Naive thymus-derived CD4-positive, alpha-beta T cell (primary cell): ENCODE measurements at regions not wholly inside any gene's neighbourhood (a gene's known extent, or its start where the extent isn't known, plus 50 kb on each side); places are given as distances from the start of the nearest gene placed in this dataset.

Experiments
- ATAC-seq: fragments of 150-1000 bp; cut with Tn5 transposase; 2 replicates; pipeline ENCODE4 v1.10.0; 2021; ENCODE audit warnings: mild to moderate bottlenecking, moderate library complexity
- CTCF ChIA-PET: fragments of 350-600 bp; sonication (Branson Sonifier 250); formaldehyde crosslinking; loops from one replicate; lab custom pipeline; 2021; ENCODE audit warnings: antibody characterized with exemption; lab: Charles Lee
- POLR2A ChIA-PET: fragments of 350-600 bp; sonication (Branson Sonifier 250); formaldehyde crosslinking; loops from one replicate; lab custom pipeline; 2021; ENCODE audit warnings: antibody characterized with exemption, inconsistent platforms; lab: Charles Lee
- DNase-seq, 9 donors: peaks; one replicate each; pipeline versions ENCODE4 v3.0.0 to v3.0.0-alpha.2; 2020 to 2022; ENCODE audit warnings: mixed read lengths in 1 of 9
- H3K27ac ChIP-seq: one replicate; pipeline ENCODE4 v1.7.0; 2013; ENCODE audit warnings: mild to moderate bottlenecking, low read depth, low read length, moderate library complexity
- H3K27me3 ChIP-seq, 2 donors: one replicate each; pipeline ENCODE4 v1.7.0; 2013; ENCODE audit warnings: low read length in 2 of 2, mild to moderate bottlenecking in 2 of 2, moderate library complexity in 2 of 2; ENCODE audit not compliant: control insufficient read depth in 2 of 2, insufficient read depth in 2 of 2
- H3K36me3 ChIP-seq, 3 experiments: 1 replicate in 2 of 3; 2 replicates in 1 of 3; pipeline ENCODE4 v1.7.0; 2013; ENCODE audit warnings: low read length in 3 of 3, mild to moderate bottlenecking in 3 of 3, moderate library complexity in 1 of 3; ENCODE audit not compliant: insufficient read depth in 3 of 3, control insufficient read depth in 2 of 3
- H3K4me1 ChIP-seq, 2 donors: one replicate each; pipeline ENCODE4 v1.7.0; 2013; ENCODE audit warnings: low read length in 2 of 2, mild to moderate bottlenecking in 2 of 2, moderate library complexity in 1 of 2; ENCODE audit not compliant: control insufficient read depth in 2 of 2, insufficient read depth in 2 of 2
- H3K4me3 ChIP-seq: 2 replicates; pipeline ENCODE4 v1.7.0; 2013; ENCODE audit warnings: mild to moderate bottlenecking, low read length
- H3K9me3 ChIP-seq, 3 experiments: 1 replicate in 2 of 3; 2 replicates in 1 of 3; pipeline ENCODE4 v1.7.0; 2013; ENCODE audit warnings: low read length in 3 of 3; ENCODE audit not compliant: control insufficient read depth in 2 of 3
- H3K27ac Mint-ChIP-seq, 9 donors: one replicate each; pipeline ENCODE4 v1.8.0; 2020 to 2022; ENCODE audit warnings: mixed read lengths in 9 of 9, mild to moderate bottlenecking in 8 of 9, moderate library complexity in 5 of 9, inconsistent platforms in 2 of 9
- H3K27me3 Mint-ChIP-seq, 5 donors: one replicate each; pipeline ENCODE4 v1.8.0; 2021 to 2022; ENCODE audit warnings: mixed read lengths in 5 of 5, mild to moderate bottlenecking in 1 of 5
- H3K36me3 Mint-ChIP-seq, 5 donors: one replicate each; pipeline ENCODE4 v1.8.0; 2020 to 2022; ENCODE audit warnings: mixed read lengths in 5 of 5, mild to moderate bottlenecking in 3 of 5, inconsistent platforms in 1 of 5
- H3K4me1 Mint-ChIP-seq, 7 donors: one replicate each; pipeline ENCODE4 v1.8.0; 2020 to 2022; ENCODE audit warnings: mixed read lengths in 7 of 7, mild to moderate bottlenecking in 3 of 7, inconsistent platforms in 1 of 7
- H3K4me3 Mint-ChIP-seq, 10 donors: one replicate each; pipeline ENCODE4 v1.8.0; 2020 to 2022; ENCODE audit warnings: mild to moderate bottlenecking in 10 of 10, mixed read lengths in 10 of 10, moderate library complexity in 6 of 10, inconsistent platforms in 2 of 10
- H3K9me3 Mint-ChIP-seq, 11 donors: one replicate each; pipeline ENCODE4 v1.8.0; 2020 to 2022; ENCODE audit warnings: mixed read lengths in 11 of 11, mild to moderate bottlenecking in 4 of 11, inconsistent platforms in 1 of 11, moderate library complexity in 1 of 11
- intact Hi-C, 2 donors: fragments of 100-400 bp; cut with micrococcal nuclease; formaldehyde crosslinking; loops; one replicate each; pipeline ENCODE4 v1.15.1; 2023

DNA sequence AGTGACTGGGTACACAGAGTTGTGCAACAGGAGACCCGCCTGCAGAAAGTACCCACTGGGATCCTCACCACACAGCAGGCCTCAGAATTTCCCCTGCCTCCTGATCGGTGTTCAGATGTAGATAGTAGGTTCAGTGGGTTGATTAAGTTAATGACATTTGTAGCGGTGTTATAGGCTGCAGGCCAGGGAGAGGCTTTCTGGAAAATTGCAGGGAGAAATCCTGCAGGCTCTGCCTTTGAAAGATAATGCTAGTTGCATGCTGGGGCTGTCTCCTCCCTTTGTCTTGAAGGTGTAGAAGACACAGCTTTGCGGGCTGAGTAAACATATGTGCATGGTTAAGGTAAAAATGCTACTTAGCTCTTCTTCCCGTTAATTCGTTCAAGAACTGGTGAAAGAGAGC lies 406.3 kb upstream of the RBFOX1 start:
- peaks cover 1 to 31% (median 9%) of the 10 kb centered on the region in 11 donors for H3K9me3 Mint-ChIP-seq
- Histone ChIP-seq H3K27ac (no peak overlapping the region), H3K36me3 (no peaks in the 10 kb centered on the region), H3K27me3 (no peaks in the 10 kb centered on the region), H3K4me1 (no peaks in the 10 kb centered on the region), H3K4me3 (no peak overlapping the region), H3K9me3 (no peaks in the 10 kb centered on the region)
- H3K27ac Mint-ChIP-seq: no peak overlapping the region
- no peak for ATAC-seq
- DNase-seq: no peak
- no peaks in the 10 kb centered on the region for H3K4me1 Mint-ChIP-seq
- ChIA-PET POLR2A (no interaction called here), CTCF (no interaction called here)
- H3K4me3 Mint-ChIP-seq: no peak overlapping the region
- no peaks in the 10 kb centered on the region for H3K27me3 Mint-ChIP-seq
- intact Hi-C loops: no loop called here
- H3K36me3 Mint-ChIP-seq: no peaks in the 10 kb centered on the region

DNA sequence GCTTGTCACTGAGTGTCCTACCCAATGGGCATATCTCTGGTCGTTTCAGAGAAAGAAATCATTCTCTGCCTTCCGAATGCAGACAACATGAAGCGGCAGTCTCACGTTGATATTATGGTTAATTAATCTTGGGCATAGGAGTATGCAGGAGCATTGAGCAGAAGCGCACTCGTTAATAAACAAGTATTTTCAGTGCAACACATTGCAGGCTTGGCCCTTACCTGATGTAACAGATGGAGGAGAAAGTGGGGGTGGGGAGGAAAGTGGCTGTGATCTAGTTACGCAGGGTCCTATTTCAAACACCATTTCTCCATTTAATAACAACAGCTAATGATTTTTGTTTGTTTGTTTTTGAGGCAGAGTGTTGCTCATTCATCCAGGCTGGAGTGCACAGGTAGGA lies 414.0 kb upstream of the RBFOX1 start:
- no peaks in the 10 kb centered on the region for H3K27me3 ChIP-seq
- ChIA-PET POLR2A (no interaction called here), CTCF (no interaction called here)
- H3K36me3 Mint-ChIP-seq: no peaks in the 10 kb centered on the region
- H3K9me3 ChIP-seq: no peaks in the 10 kb centered on the region
- no peaks in the 10 kb centered on the region for H3K4me1 ChIP-seq
- no peak for ATAC-seq
- H3K4me1 Mint-ChIP-seq: no peaks in the 10 kb centered on the region
- no peaks in the 10 kb centered on the region for H3K36me3 ChIP-seq
- no peak overlapping the region for H3K27ac ChIP-seq
- peaks cover 0 to 30% (median 9%) of the 10 kb centered on the region in 11 donors for H3K9me3 Mint-ChIP-seq
- no peaks in the 10 kb centered on the region for H3K27me3 Mint-ChIP-seq
- no peak overlapping the region for H3K27ac Mint-ChIP-seq
- DNase-seq: no peak
- no peak overlapping the region for H3K4me3 Mint-ChIP-seq
- no peak overlapping the region for H3K4me3 ChIP-seq
- intact Hi-C loops: no loop called here

DNA sequence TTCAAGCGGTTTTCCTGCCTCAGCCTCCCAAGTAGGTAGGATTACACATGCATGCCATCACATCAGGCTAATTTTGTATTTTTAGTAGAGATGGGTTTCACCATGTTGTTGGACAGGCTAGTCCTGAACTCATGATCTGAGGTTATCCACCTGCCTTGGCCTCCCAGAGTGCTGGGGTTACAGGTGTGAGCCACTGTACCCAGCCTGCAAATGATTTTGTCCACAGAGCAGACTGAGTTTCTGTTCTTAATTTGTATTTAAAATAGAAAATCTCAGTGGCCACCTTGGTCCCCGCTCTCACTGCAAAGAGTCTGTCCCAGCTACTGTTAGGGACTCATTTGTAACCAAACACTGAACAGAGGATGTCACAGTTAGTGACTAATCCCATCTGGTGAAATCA lies 415.7 kb upstream of the RBFOX1 start:
- Mint-ChIP-seq H3K36me3 (no peaks in the 10 kb centered on the region), H3K27ac (no peak overlapping the region), H3K9me3 (peaks cover 0 to 29% (median 9%) of the 10 kb centered on the region in 11 donors), H3K4me3 (no peak overlapping the region), H3K27me3 (no peaks in the 10 kb centered on the region), H3K4me1 (no peaks in the 10 kb centered on the region)
- no peaks in the 10 kb centered on the region for H3K36me3 ChIP-seq
- H3K27me3 ChIP-seq: no peaks in the 10 kb centered on the region
- no peak for DNase-seq
- H3K9me3 ChIP-seq: no peaks in the 10 kb centered on the region
- ATAC-seq: no peak
- intact Hi-C loops: no loop called here
- ChIA-PET CTCF (no interaction called here), POLR2A (no interaction called here)
- no peak overlapping the region for H3K4me3 ChIP-seq
- no peak overlapping the region for H3K27ac ChIP-seq
- no peaks in the 10 kb centered on the region for H3K4me1 ChIP-seq

DNA sequence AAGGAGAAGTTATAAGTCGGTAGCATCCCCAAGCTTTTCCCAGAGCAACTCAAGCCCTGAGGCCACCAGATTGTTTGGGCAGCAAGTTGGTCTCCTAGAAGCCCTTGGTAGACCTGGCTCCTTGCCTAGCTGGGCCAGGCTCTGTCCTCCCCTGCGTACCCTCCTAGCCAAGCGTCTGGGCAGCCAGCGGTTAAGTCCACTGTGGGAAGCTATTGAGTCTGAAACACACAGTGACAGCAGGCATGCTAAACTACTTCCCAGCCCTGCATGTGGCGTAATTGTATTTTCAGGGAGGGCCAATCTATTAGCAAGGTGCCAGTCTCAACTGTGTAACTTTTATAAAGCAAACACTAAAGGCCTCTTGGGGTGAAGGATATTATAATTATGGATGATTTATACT lies 419.1 kb upstream of the RBFOX1 start:
- peaks cover 0 to 22% (median 5%) of the 10 kb centered on the region in 11 donors for H3K9me3 Mint-ChIP-seq
- Histone ChIP-seq H3K9me3 (no peaks in the 10 kb centered on the region), H3K4me3 (no peak overlapping the region), H3K4me1 (no peaks in the 10 kb centered on the region), H3K36me3 (no peaks in the 10 kb centered on the region), H3K27me3 (no peaks in the 10 kb centered on the region), H3K27ac (no peak overlapping the region)
- no peak for ATAC-seq
- intact Hi-C loops: no loop called here
- POLR2A ChIA-PET: no interaction called here
- no peak for DNase-seq
- H3K36me3 Mint-ChIP-seq: peaks cover 0 to 4% (median 0%) of the 10 kb centered on the region in 5 donors
- no peaks in the 10 kb centered on the region for H3K4me1 Mint-ChIP-seq
- no peak overlapping the region for H3K27ac Mint-ChIP-seq
- no peaks in the 10 kb centered on the region for H3K27me3 Mint-ChIP-seq
- no peak overlapping the region for H3K4me3 Mint-ChIP-seq
- CTCF ChIA-PET: no interaction called here

DNA sequence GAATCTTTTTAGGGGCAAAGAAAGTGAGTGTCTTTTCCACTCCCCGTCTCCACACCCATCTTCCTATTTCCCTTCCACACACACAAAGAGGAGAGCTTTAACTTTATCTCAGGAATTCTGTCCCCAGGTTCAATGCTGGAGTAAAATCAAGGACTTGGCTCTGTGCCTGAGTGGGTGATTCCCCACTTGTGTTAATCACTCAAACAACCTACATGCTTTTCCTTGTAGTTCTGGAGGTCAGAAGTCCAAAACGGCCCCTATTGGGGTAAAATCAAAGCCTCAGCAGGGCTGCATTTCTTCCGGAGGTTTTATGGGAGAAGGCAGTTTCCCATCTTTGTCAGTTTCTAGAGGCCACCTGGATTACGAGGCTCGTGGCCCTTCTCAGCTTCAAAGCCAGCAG lies 422.3 kb upstream of the RBFOX1 start:
- POLR2A ChIA-PET: no interaction called here
- CTCF ChIA-PET: no interaction called here

DNA sequence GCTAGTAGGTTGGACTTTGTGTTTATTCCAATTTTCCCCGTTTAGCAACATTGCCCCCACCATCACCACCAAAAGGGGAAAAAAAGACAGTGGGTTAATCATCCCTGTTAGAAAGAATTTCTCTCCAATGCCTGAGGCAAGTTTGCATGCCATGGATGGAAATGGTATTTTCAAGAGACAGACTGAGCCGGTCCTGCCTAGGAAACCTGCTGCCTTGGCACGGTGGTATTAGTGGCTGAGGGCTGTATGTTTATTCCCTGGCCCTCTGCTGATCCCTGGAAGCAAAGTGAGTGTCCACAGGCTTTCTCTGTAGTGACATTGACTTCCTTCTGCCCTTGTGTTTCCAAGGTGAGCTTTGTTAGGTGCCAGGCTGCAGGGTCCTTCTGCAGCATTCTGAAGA lies 427.0 kb upstream of the RBFOX1 start:
- no peaks in the 10 kb centered on the region for H3K4me1 ChIP-seq
- H3K27me3 Mint-ChIP-seq: no peaks in the 10 kb centered on the region
- H3K27ac Mint-ChIP-seq: no peak overlapping the region
- ChIA-PET CTCF (no interaction called here), POLR2A (no interaction called here)
- H3K27ac ChIP-seq: no peak overlapping the region
- no peak overlapping the region for H3K4me3 Mint-ChIP-seq
- H3K36me3 Mint-ChIP-seq: peaks cover 0 to 10% (median 0%) of the 10 kb centered on the region in 5 donors
- no peaks in the 10 kb centered on the region for H3K9me3 ChIP-seq
- ATAC-seq: no peak
- H3K9me3 Mint-ChIP-seq: peaks cover 0 to 24% (median 13%) of the 10 kb centered on the region in 11 donors
- intact Hi-C loops: no loop called here
- no peak for DNase-seq
- H3K27me3 ChIP-seq: no peaks in the 10 kb centered on the region
- no peak overlapping the region for H3K4me3 ChIP-seq
- H3K36me3 ChIP-seq: no peaks in the 10 kb centered on the region
- no peaks in the 10 kb centered on the region for H3K4me1 Mint-ChIP-seq

More for the DNA sequence above, 422.3 kb upstream of the RBFOX1 start:
- Histone ChIP-seq H3K27me3 (no peaks in the 10 kb centered on the region), H3K4me3 (no peak overlapping the region), H3K9me3 (no peaks in the 10 kb centered on the region), H3K27ac (no peak overlapping the region), H3K36me3 (no peaks in the 10 kb centered on the region), H3K4me1 (no peaks in the 10 kb centered on the region)
- peaks cover 0 to 21% (median 7%) of the 10 kb centered on the region in 11 donors for H3K9me3 Mint-ChIP-seq
- H3K36me3 Mint-ChIP-seq: peaks cover 0 to 4% (median 0%) of the 10 kb centered on the region in 5 donors
- H3K4me1 Mint-ChIP-seq: no peaks in the 10 kb centered on the region
- no peak overlapping the region for H3K27ac Mint-ChIP-seq
- ATAC-seq: no peak
- intact Hi-C loops: no loop called here
- H3K27me3 Mint-ChIP-seq: no peaks in the 10 kb centered on the region
- no peak for DNase-seq
- H3K4me3 Mint-ChIP-seq: no peak overlapping the region

DNA sequence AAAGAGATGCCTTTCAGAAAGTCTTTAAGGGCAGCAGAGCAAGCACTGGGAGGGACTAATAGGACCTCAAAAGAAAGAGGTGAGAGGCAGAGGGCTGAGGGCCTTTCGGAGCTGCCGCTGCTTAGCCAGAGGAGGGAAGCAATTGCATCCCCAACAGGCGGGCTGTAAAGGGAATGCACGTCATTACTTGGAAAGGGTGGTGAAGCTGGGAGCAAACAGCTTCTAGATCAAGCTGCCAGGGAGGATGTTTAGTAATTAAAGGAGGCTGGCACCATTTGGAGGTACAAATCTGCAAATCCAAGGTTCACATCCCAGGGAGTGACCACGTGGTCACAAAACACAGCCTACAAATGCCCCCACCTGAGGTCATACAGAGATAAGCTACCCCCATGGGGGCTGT lies 429.0 kb upstream of the RBFOX1 start:
- intact Hi-C loops: no loop called here
- Histone ChIP-seq H3K4me3 (no peak overlapping the region), H3K27me3 (no peaks in the 10 kb centered on the region), H3K4me1 (no peaks in the 10 kb centered on the region), H3K36me3 (no peaks in the 10 kb centered on the region), H3K9me3 (no peaks in the 10 kb centered on the region), H3K27ac (no peak overlapping the region)
- Mint-ChIP-seq H3K4me1 (no peaks in the 10 kb centered on the region), H3K9me3 (peaks cover 1 to 28% (median 10%) of the 10 kb centered on the region in 11 donors), H3K27me3 (no peaks in the 10 kb centered on the region), H3K36me3 (peaks cover 0 to 13% (median 0%) of the 10 kb centered on the region in 5 donors), H3K27ac (no peak overlapping the region), H3K4me3 (no peak overlapping the region)
- DNase-seq: no peak
- POLR2A ChIA-PET: no interaction called here
- CTCF ChIA-PET: no interaction called here
- no peak for ATAC-seq
